ENCODE measurements at regions not wholly inside any gene's neighbourhood (a gene's known extent, or its start where the extent isn't known, plus 50 kb on each side); places are given as distances from the start of the nearest gene placed in this dataset.

- no peak for DNase-seq (ENCODE audit: insufficient read length, low spot score)
- FAIRE-seq, result no peak
- TF ChIP-seq, protein P1, sequence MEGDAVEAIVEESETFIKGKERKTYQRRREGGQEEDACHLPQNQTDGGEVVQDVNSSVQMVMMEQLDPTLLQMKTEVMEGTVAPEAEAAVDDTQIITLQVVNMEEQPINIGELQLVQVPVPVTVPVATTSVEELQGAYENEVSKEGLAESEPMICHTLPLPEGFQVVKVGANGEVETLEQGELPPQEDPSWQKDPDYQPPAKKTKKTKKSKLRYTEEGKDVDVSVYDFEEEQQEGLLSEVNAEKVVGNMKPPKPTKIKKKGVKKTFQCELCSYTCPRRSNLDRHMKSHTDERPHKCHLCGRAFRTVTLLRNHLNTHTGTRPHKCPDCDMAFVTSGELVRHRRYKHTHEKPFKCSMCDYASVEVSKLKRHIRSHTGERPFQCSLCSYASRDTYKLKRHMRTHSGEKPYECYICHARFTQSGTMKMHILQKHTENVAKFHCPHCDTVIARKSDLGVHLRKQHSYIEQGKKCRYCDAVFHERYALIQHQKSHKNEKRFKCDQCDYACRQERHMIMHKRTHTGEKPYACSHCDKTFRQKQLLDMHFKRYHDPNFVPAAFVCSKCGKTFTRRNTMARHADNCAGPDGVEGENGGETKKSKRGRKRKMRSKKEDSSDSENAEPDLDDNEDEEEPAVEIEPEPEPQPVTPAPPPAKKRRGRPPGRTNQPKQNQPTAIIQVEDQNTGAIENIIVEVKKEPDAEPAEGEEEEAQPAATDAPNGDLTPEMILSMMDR (IDR thresholded peaks at IDR 0.05; ENCODE audit: insufficient read depth, missing control alignments), result no peak
Observed at GRCh38 chr4:85218756-85219155, 252.3 kb upstream of the WDFY3 start.

- TF ChIP-seq, protein P1 (IDR thresholded peaks at IDR 0.05; ENCODE audit: insufficient read depth, missing control alignments), result no peak
- no peak for DNase-seq (ENCODE audit: insufficient read length, low spot score)
- no peak for FAIRE-seq
Observed at GRCh38 chr4:85221606-85222005, 253.3 kb upstream of the ARHGAP24 start.

GRCh38 chr4:85222561-85222960, 252.4 kb upstream of the ARHGAP24 start:
- TF ChIP-seq, protein P1 (IDR thresholded peaks at IDR 0.05; ENCODE audit: insufficient read depth, missing control alignments), result no peak
- no peak for DNase-seq (ENCODE audit: insufficient read length, low spot score)
- FAIRE-seq, result no peak

DNA sequence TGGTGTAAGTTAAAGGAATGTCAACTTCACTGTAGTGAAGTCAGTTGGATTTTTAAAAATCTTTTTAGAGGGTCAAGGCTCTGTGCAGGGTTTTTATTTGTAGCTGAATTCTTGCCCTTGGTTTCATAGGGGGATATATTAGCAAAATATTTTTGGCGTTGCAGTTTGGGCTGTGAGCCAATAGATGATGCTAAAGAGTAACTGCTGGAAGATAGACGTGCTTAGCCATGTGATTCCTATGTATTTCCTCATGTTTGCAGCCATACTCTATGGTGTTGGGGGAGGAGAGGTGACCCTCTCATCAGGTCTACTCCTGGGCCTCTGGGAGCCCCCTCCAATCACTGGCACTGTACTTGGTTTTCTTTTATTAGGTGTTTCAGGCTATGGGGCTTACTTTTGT, 246.7 kb upstream of the ARHGAP24 start:
- DNase-seq (ENCODE audit: insufficient read length, low spot score), result no peak
- TF ChIP-seq, protein P1 (IDR thresholded peaks at IDR 0.05; ENCODE audit: insufficient read depth, missing control alignments), result no peak

DNA sequence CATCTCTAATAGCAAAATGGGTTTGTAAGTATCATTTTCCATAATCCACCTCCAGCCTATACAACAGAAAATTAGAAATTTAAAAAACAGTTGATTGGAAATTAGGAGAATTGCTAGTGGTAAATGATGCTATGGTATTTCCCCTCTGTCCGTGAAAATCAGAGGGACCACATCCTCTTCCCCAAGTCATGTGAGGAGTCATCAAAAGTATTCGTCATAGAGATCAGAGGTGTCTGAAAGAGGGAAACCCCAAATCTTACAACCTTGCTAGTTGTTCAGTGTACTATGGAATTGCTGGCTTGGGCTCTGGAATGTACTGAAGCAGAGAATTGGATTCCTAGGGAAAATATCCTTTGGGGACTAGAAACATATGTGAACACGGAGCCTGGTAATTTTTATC, 241.4 kb upstream of the ARHGAP24 start:
- TF ChIP-seq, protein P1 (IDR thresholded peaks at IDR 0.05; ENCODE audit: insufficient read depth, missing control alignments), result no peak
- DNase-seq (ENCODE audit: insufficient read length, low spot score) (no peak), FAIRE-seq (no peak)

More for the DNA sequence above, 246.7 kb upstream of the ARHGAP24 start:
- FAIRE-seq, result no peak

GRCh38 chr4:85243857-85244256, 231.1 kb upstream of the ARHGAP24 start:
- TF ChIP-seq, protein P1 (IDR thresholded peaks at IDR 0.05; ENCODE audit: insufficient read depth, missing control alignments), result no peak
- FAIRE-seq (no peak), DNase-seq (ENCODE audit: insufficient read length, low spot score) (no peak)

- no peak for FAIRE-seq
- TF ChIP-seq, protein P1 (IDR thresholded peaks at IDR 0.05; ENCODE audit: insufficient read depth, missing control alignments), result no peak
- DNase-seq (ENCODE audit: insufficient read length, low spot score), result no peak
Observed at GRCh38 chr4:85244638-85245037, 230.3 kb upstream of the ARHGAP24 start.
